ENCODE measurements at regions not wholly inside any gene's neighbourhood (a gene's known extent, or its start where the extent isn't known, plus 50 kb on each side); places are given as distances from the start of the nearest gene placed in this dataset.

DNA sequence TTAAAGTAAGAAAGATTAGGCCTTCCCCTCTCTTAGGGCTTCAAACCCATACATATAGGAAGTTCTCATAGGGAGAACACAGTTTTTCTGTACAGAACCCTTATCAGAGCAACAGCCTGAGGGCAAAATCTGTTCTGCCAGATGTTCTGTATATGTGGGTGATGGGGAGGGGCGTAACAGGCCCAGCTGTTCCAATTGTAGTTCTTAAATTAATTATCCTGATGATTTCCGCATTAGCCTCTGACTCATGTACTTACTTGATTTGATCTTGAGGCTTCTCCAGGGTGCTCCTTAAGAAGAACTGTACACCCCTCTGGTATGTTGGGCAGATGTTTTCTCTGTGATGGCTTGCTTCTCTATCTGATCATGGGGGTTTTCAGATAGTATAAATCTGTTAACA, 123.1 kb upstream of the C11orf87 start:
- no peak for DNase-seq (ENCODE audit: extremely low read depth in 1 of 4, low spot score in 3 of 4)
- Histone ChIP-seq H3K4me1 (replicated peaks in 1 of 2; ENCODE audit: control insufficient read depth in 2 of 2, insufficient read depth in 2 of 2, low read length in 2 of 2) (no peaks in the 10 kb centered on the region), H3K9ac (ENCODE audit: insufficient read depth in 1 of 2, low read depth in 2 of 2, low read length in 2 of 2) (no peak overlapping the region), H3K4me2 (ENCODE audit: insufficient read depth, low read length) (no peak overlapping the region), H2AFZ (ENCODE audit: low read depth, low read length) (no peak overlapping the region), H3K9me1 (ENCODE audit: control insufficient read depth, insufficient read depth, low read length) (no peaks in the 10 kb centered on the region), H3K4me3 (no peak overlapping the region), H4K20me1 (replicated peaks; ENCODE audit: control insufficient read depth, insufficient read depth, low read length) (no peaks in the 10 kb centered on the region), H3K79me2 (ENCODE audit: control insufficient read depth, insufficient read depth, low read length) (no peaks in the 10 kb centered on the region), H3K27me3 (ENCODE audit: control insufficient read depth in 2 of 2, insufficient read depth in 2 of 2, low read length in 2 of 2) (no peaks in the 10 kb centered on the region), H3K9me3 (replicated peaks; ENCODE audit: control insufficient read depth, insufficient read depth, low read depth, low read length) (no peaks in the 10 kb centered on the region), H3K27ac (ENCODE audit: extremely low read depth, low read depth, low read length) (no peak overlapping the region), H3K36me3 (ENCODE audit: control insufficient read depth, insufficient read depth, low read length) (no peaks in the 10 kb centered on the region)
- ChIA-PET POLR2A (no interaction called here), CTCF (ENCODE audit: low intra/inter-chr PET ratio) (no interaction called here)
- FAIRE-seq, result no peak
- TF ChIP-seq ETV5 (CRISPR knock-in tag; IDR thresholded peaks at IDR 0.05; ENCODE audit: low read depth), result no peak
- no peak for TF ChIP-seq HOXB6 (CRISPR knock-in tag; IDR thresholded peaks at IDR 0.05; ENCODE audit: borderline replicate concordance)
- TF ChIP-seq ZNF3 (CRISPR knock-in tag; IDR thresholded peaks at IDR 0.05), result no peak
- no peak for TF ChIP-seq NFATC3 (IDR thresholded peaks at IDR 0.05)
- no peak for TF ChIP-seq KAT2B (IDR thresholded peaks at IDR 0.05; ENCODE audit: low read depth, low read length)
- TF ChIP-seq SRSF9 (IDR thresholded peaks at IDR 0.05; ENCODE audit: borderline replicate concordance, low read depth, low read length), result no peak
- TF ChIP-seq HDAC2 (IDR thresholded peaks at IDR 0.05), result no peak
- TF ChIP-seq SRSF1 (IDR thresholded peaks at IDR 0.05; ENCODE audit: low read depth, low read length), result no peak
- no peak for TF ChIP-seq SIX5 (IDR thresholded peaks at IDR 0.05; ENCODE audit: borderline replicate concordance in 1 of 2, insufficient read depth in 1 of 2, low read depth in 1 of 2, low read length in 2 of 2)
- no peak for TF ChIP-seq LCOR (CRISPR knock-in tag; IDR thresholded peaks at IDR 0.05)
- in situ Hi-C loops (cut with MboI) (no loop called here), intact Hi-C loops (cut with micrococcal nuclease) (no loop called here)
- ATAC-seq, result no peak
- BruUV-seq (replicated peaks), result no TSS peak
- 0% methylated on average over 2 of the region's 2 CpGs for WGBS (ENCODE audit: insufficient coverage, low coverage, missing lambda C conversion rate)
